CD1c-positive myeloid dendritic cell (primary cell): ENCODE measurements at regions not wholly inside any gene's neighbourhood (a gene's known extent, or its start where the extent isn't known, plus 50 kb on each side); places are given as distances from the start of the nearest gene placed in this dataset.
"Not testable (repeated sequence)": the region's sequence is repeated elsewhere in the genome, so short reads cannot be mapped to it uniquely, and the experiment has no call there.

Experiments
- DNase-seq: peaks from one replicate; pipeline ENCODE4 v3.0.0-alpha.2; 2016; ENCODE audit errors: extremely low spot score

DNA sequence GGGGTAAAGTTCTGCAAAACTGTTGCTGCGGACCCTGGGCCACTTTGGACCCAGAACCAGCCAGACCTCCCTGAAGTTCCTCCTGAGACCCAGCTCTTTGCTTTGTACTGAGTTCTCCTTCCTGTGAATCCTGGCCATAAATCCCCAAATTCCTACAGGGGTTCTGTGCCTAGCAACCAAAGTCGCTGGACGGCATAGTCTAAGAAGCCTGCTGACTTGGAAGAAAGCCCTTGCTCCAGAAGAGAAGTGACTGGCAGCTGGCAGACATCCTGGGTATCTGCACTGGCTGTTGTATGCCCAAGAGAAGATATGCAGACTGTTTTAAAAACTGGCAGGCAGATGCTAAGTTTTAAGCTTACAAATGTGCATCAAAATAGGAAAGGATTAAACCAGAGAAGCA, 99.9 kb upstream of the SLC24A4 start:
- DNase-seq, result no peak

GRCh38 chr14:92224358-92224954, 98.5 kb upstream of the SLC24A4 start:
- no peak for DNase-seq

DNA sequence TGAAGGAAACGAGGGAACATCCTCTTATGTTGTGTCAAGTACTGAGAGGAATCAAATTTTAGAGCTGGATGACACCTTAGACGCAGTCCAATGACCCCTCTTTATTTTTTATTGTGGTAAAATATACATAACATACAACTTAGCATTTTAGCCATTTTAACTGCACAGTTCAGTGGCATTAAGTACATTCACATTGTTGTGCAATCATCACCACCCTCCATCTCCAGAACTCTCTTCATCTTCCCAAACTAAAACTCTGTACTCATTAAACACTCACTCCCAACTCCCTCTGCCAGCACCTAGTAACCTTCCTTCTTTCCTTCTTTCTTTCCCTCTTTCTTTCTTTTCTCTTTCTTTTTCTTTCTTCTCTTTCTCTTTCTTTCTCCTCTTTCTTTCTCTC, 97.2 kb upstream of the SLC24A4 start:
- DNase-seq, result no peak

DNA sequence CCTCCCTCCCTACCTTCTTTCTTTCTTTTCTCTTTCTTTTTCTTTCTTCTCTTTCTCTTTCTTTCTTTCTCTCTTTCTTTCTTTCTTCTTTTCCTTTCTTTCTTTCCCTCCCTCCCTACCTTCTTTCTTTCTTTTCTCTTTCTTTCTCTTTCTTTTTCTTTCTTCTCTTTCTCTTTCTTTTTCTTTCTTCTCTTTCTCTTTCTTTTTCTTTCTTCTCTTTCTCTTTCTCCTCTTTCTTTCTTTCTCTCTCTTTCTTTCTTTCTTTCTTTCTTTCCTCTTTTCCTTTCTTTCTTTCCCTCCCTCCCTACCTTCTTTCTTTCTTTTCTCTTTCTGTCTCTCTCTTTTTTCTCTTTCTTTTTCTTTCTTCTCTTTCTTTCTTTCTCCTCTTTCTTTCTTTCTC, 96.8 kb upstream of the SLC24A4 start:
- not testable (repeated sequence) for DNase-seq

DNA sequence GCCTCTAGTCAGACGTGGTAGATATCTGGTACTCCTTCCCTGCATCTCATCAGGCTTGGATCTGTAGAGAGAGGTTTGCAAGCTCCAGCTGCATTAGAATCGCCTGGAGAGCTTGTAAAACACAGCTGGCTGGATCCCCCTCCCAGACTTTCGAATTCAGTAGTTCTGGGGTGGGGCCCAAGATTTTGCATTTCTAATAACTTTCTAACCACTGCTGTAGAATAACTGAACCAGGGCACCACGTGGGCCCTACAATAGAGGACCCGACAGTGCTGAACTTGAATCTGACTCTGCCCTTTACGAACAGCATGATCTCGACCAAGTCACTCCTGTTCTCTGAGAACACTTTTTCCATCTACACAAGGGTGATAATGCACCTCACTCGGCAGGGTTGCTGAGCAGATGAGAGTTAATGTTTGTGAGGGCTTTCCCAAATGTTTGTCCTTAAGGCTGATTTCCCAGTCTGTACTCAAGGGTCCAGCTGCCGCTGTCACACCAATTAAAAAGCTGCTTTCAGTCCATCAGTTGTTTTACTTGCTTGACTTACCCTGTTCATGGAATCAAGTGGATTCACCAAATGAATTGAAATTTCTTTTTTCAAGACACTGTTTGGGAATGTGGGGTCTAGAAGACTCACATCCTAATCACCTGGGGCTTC, 86.6 kb upstream of the SLC24A4 start:
- no peak for DNase-seq

GRCh38 chr14:92240658-92241057, 82.3 kb upstream of the SLC24A4 start:
- DNase-seq, result no peak

GRCh38 chr14:92241966-92242595, 80.9 kb upstream of the SLC24A4 start:
- DNase-seq, result no peak

DNA sequence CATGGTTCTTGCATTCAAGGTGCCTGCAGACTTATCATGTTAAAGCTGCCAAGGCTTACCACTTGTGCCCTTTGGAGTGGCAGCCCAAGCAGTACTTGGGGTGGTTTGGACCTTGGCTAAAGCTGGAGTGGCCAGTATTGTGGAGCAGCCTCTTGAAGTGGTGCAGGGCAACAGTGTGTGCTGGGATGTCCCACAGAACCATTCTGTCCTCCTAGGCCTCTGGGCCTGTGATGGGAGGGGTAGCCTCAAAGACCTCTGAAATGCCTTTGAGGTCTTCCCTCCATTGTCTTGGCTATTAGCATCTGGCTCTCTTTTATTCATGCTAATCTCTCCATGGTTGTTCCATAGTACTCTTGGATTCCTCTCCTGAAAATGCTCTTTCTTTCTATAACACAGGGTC, 78.2 kb upstream of the SLC24A4 start:
- DNase-seq, result no peak

DNA sequence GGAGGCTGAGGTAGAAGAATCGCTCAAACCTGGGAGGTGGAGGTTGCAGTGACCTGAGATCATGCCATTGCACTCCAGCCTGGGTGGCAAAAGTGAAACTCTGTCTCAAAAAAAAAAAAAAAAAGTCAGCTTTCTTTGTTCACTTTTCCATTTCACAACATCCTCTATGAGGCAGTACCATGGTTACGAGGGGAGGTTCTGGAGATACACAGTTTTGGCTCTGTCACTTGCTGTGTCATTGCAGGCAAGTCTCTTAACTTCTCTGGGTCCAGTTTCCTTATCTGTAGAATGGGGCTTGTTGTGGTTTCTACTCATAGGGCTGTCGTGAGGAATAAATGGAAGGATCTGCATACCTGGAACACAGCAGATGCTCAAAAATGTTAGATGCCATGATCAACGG, 75.6 kb upstream of the SLC24A4 start:
- DNase-seq, result peak; percentile 46

GRCh38 chr14:92247947-92248346, 75.0 kb upstream of the SLC24A4 start:
- DNase-seq, result no peak

GRCh38 chr14:92248696-92249095, 74.3 kb upstream of the SLC24A4 start:
- DNase-seq, result peak; percentile 40

GRCh38 chr14:92250366-92250765, 72.6 kb upstream of the SLC24A4 start:
- not testable (repeated sequence) for DNase-seq

- DNase-seq, result no peak
These were observed 70.6 kb upstream of the SLC24A4 start for GRCh38 chr14:92252323-92252722.

GRCh38 chr14:92253381-92253894, 69.5 kb upstream of the SLC24A4 start:
- no peak for DNase-seq

- DNase-seq, result peak; percentile 20
These were observed 68.2 kb upstream of the SLC24A4 start for GRCh38 chr14:92254786-92255185.

- no peak for DNase-seq
These were observed 64.0 kb upstream of the SLC24A4 start for GRCh38 chr14:92258934-92259333.

GRCh38 chr14:92259613-92260357, 63.2 kb upstream of the SLC24A4 start:
- DNase-seq, result peak; percentile 88

GRCh38 chr14:92263681-92264080, 59.3 kb upstream of the SLC24A4 start:
- DNase-seq, result peak; percentile 15

GRCh38 chr14:92264195-92264594, 58.8 kb upstream of the SLC24A4 start:
- no peak for DNase-seq

- no peak for DNase-seq
These were observed 56.7 kb upstream of the SLC24A4 start for GRCh38 chr14:92266216-92266615.
